SK-N-SH (cell line): ENCODE measurements at regions not wholly inside any gene's neighbourhood (a gene's known extent, or its start where the extent isn't known, plus 50 kb on each side); places are given as distances from the start of the nearest gene placed in this dataset.

Source experiments
- CTCF ChIP-seq: fragments of 200-600 bp; sonication (generic); IDR thresholded peaks from 2 replicates; pipeline ENCODE4 v1.6.1; 2017; ENCODE audit warnings: antibody characterized with exemption, mild to moderate bottlenecking, moderate library complexity
- EZH2phosphoT487 ChIP-seq: fragments of 200-600 bp; sonication (generic); IDR thresholded peaks from 2 replicates; pipeline ENCODE4 v1.6.1; 2017; ENCODE audit warnings: low read depth, mixed run types, mild to moderate bottlenecking, antibody characterized with exemption, moderate library complexity, borderline replicate concordance
- FOXM1 ChIP-seq: IDR thresholded peaks from 2 replicates; pipeline ENCODE4 v1.4.0; 2012; ENCODE audit warnings: low read depth, mild to moderate bottlenecking
- MAX ChIP-seq: IDR thresholded peaks from 2 replicates; pipeline ENCODE4 v1.4.0; 2012; ENCODE audit warnings: low read depth
- NRF1 ChIP-seq: IDR thresholded peaks from 2 replicates; pipeline ENCODE4 v1.6.1; 2012; ENCODE audit warnings: low read depth, mild to moderate bottlenecking, low read length
- POLR2AphosphoS5 ChIP-seq: IDR thresholded peaks from 2 replicates; pipeline ENCODE4 v1.6.1; 2012; ENCODE audit warnings: low read depth, low read length
- RAD21 ChIP-seq: IDR thresholded peaks from 2 replicates; pipeline ENCODE4 v1.6.1; 2012; ENCODE audit warnings: mild to moderate bottlenecking, low read length
- RCOR1 ChIP-seq: fragments of 150-350 bp; IDR thresholded peaks from 2 replicates; pipeline ENCODE4 v1.6.1; 2017; ENCODE audit warnings: antibody characterized with exemption, low read length
- REST ChIP-seq: IDR thresholded peaks from 2 replicates; pipeline ENCODE4 v1.6.1; 2012; ENCODE audit warnings: mild to moderate bottlenecking, low read depth, low read length, moderate library complexity
- RFX5 ChIP-seq: IDR thresholded peaks from 2 replicates; pipeline ENCODE4 v1.6.1; 2012; ENCODE audit warnings: mild to moderate bottlenecking, improper control_type of control experiment, low read length
- TAF1 ChIP-seq: IDR thresholded peaks from 2 replicates; pipeline ENCODE4 v1.6.1; 2012; ENCODE audit warnings: low read depth, mild to moderate bottlenecking, low read length, moderate library complexity, borderline replicate concordance
- TEAD4 ChIP-seq: IDR thresholded peaks from 2 replicates; pipeline ENCODE4 v1.4.0; 2012; ENCODE audit warnings: mild to moderate bottlenecking, borderline replicate concordance; ENCODE audit not compliant: insufficient read depth
- YY1 ChIP-seq: IDR thresholded peaks from 2 replicates; pipeline ENCODE4 v1.4.0; 2012; ENCODE audit warnings: low read depth, mild to moderate bottlenecking

GRCh38 chr5:74135033-74135432, 505.5 kb downstream of the ENC1 start:
- no peak for TF ChIP-seq CTCF
- TF ChIP-seq RFX5 = no peak
- no peak for TF ChIP-seq NRF1
- no peak for TF ChIP-seq REST
- TF ChIP-seq TEAD4 = no peak
- no peak for TF ChIP-seq POLR2AphosphoS5
- no peak for TF ChIP-seq TAF1
- no peak for TF ChIP-seq FOXM1
- TF ChIP-seq RCOR1 = no peak
- no peak for TF ChIP-seq EZH2phosphoT487
- TF ChIP-seq MAX = no peak
- TF ChIP-seq RAD21 = no peak
- TF ChIP-seq YY1 = no peak
